ENCODE measurements at regions not wholly inside any gene's neighbourhood (a gene's known extent, or its start where the extent isn't known, plus 50 kb on each side); places are given as distances from the start of the nearest gene placed in this dataset.

GRCh38 chr16:6674071-6674470 is 658.6 kb upstream of the RBFOX1 start:
- Histone ChIP-seq H3K9me3 (ENCODE audit: control insufficient read depth, insufficient read depth, low read depth, low read length) (no peaks in the 10 kb centered on the region), H3K36me3 (ENCODE audit: control insufficient read depth, insufficient read depth, low read length) (no peaks in the 10 kb centered on the region), H2AFZ (ENCODE audit: low read length) (no peak overlapping the region), H4K20me1 (ENCODE audit: control insufficient read depth, extremely low read depth, insufficient read depth, low read length) (no peaks in the 10 kb centered on the region), H3K4me1 (ENCODE audit: control insufficient read depth, extremely low read depth, insufficient read depth, low read length) (no peaks in the 10 kb centered on the region), H3K9ac (ENCODE audit: insufficient read depth, low read length) (no peak overlapping the region), H3K4me2 (ENCODE audit: extremely low read depth, insufficient read depth, low read length) (no peak overlapping the region), H3K4me3 (replicated peaks in 1 of 4; ENCODE audit: control extremely low read depth in 1 of 4, insufficient read depth in 1 of 4, low read depth in 3 of 4, low read length in 4 of 4) (no peak overlapping the region), H3K27me3 (ENCODE audit: control insufficient read depth, insufficient read depth, low read length) (no peaks in the 10 kb centered on the region), H3K79me2 (ENCODE audit: control insufficient read depth, insufficient read depth, low read length) (no peaks in the 10 kb centered on the region), H3K27ac (ENCODE audit: insufficient read depth, low read length) (no peak overlapping the region)
- TF ChIP-seq EZH2 (IDR thresholded peaks at IDR 0.05; ENCODE audit: low read length, missing control alignments): no peak
- no peak for TF ChIP-seq CTCF (conservative IDR thresholded peaks at IDR 0.05 in 1 of 2, IDR thresholded peaks at IDR 0.05 in 1 of 2; ENCODE audit: low read depth in 1 of 2, low read length in 2 of 2)
- no peak for DNase-seq (ENCODE audit: low read depth in 2 of 2)

GRCh38 chr16:6672507-6672906 is 660.1 kb upstream of the RBFOX1 start:
- no peak overlapping the region for H2AFZ ChIP-seq (ENCODE audit: low read length)
- H3K27me3 ChIP-seq (ENCODE audit: control insufficient read depth, insufficient read depth, low read length): no peaks in the 10 kb centered on the region
- H3K36me3 ChIP-seq (ENCODE audit: control insufficient read depth, insufficient read depth, low read length): no peaks in the 10 kb centered on the region
- no peak overlapping the region for H3K4me3 ChIP-seq (replicated peaks in 1 of 4; ENCODE audit: control extremely low read depth in 1 of 4, insufficient read depth in 1 of 4, low read depth in 3 of 4, low read length in 4 of 4)
- H3K79me2 ChIP-seq (ENCODE audit: control insufficient read depth, insufficient read depth, low read length): no peaks in the 10 kb centered on the region
- no peak overlapping the region for H3K27ac ChIP-seq (ENCODE audit: insufficient read depth, low read length)
- TF ChIP-seq CTCF (conservative IDR thresholded peaks at IDR 0.05 in 1 of 2, IDR thresholded peaks at IDR 0.05 in 1 of 2; ENCODE audit: low read depth in 1 of 2, low read length in 2 of 2) (no peak), EZH2 (IDR thresholded peaks at IDR 0.05; ENCODE audit: low read length, missing control alignments) (no peak)
- H3K9me3 ChIP-seq (ENCODE audit: control insufficient read depth, insufficient read depth, low read depth, low read length): no peaks in the 10 kb centered on the region
- DNase-seq (ENCODE audit: low read depth in 2 of 2): no peak
- H3K9ac ChIP-seq (ENCODE audit: insufficient read depth, low read length): no peak overlapping the region
- no peaks in the 10 kb centered on the region for H3K4me1 ChIP-seq (ENCODE audit: control insufficient read depth, extremely low read depth, insufficient read depth, low read length)
- no peaks in the 10 kb centered on the region for H4K20me1 ChIP-seq (ENCODE audit: control insufficient read depth, extremely low read depth, insufficient read depth, low read length)
- no peak overlapping the region for H3K4me2 ChIP-seq (ENCODE audit: extremely low read depth, insufficient read depth, low read length)

GRCh38 chr16:6667393-6667792 is 665.3 kb upstream of the RBFOX1 start:
- Histone ChIP-seq H3K4me2 (ENCODE audit: extremely low read depth, insufficient read depth, low read length) (no peak overlapping the region), H2AFZ (ENCODE audit: low read length) (no peak overlapping the region), H3K27ac (ENCODE audit: insufficient read depth, low read length) (no peak overlapping the region), H3K4me3 (replicated peaks in 1 of 4; ENCODE audit: control extremely low read depth in 1 of 4, insufficient read depth in 1 of 4, low read depth in 3 of 4, low read length in 4 of 4) (no peak overlapping the region), H3K27me3 (ENCODE audit: control insufficient read depth, insufficient read depth, low read length) (no peaks in the 10 kb centered on the region), H3K9me3 (ENCODE audit: control insufficient read depth, insufficient read depth, low read depth, low read length) (no peaks in the 10 kb centered on the region), H3K79me2 (ENCODE audit: control insufficient read depth, insufficient read depth, low read length) (no peaks in the 10 kb centered on the region), H4K20me1 (ENCODE audit: control insufficient read depth, extremely low read depth, insufficient read depth, low read length) (no peaks in the 10 kb centered on the region), H3K36me3 (ENCODE audit: control insufficient read depth, insufficient read depth, low read length) (no peaks in the 10 kb centered on the region), H3K9ac (ENCODE audit: insufficient read depth, low read length) (no peak overlapping the region), H3K4me1 (ENCODE audit: control insufficient read depth, extremely low read depth, insufficient read depth, low read length) (no peaks in the 10 kb centered on the region)
- TF ChIP-seq EZH2 (IDR thresholded peaks at IDR 0.05; ENCODE audit: low read length, missing control alignments) (no peak), CTCF (conservative IDR thresholded peaks at IDR 0.05 in 1 of 2, IDR thresholded peaks at IDR 0.05 in 1 of 2; ENCODE audit: low read depth in 1 of 2, low read length in 2 of 2) (no peak)
- no peak for DNase-seq (ENCODE audit: low read depth in 2 of 2)

Data from fibroblast of lung (primary cell).